Kidney epithelial cell (primary cell): ENCODE measurements at regions not wholly inside any gene's neighbourhood (a gene's known extent, or its start where the extent isn't known, plus 50 kb on each side); places are given as distances from the start of the nearest gene placed in this dataset.

Experiments used
- DNase-seq: peaks from one replicate; pipeline ENCODE4 v3.0.0-alpha.2; 2010; ENCODE audit warnings: low read depth
- H3K27me3 ChIP-seq: 2 replicates; pipeline ENCODE4 v1.6.0; 2011; ENCODE audit warnings: low read length; ENCODE audit not compliant: control insufficient read depth, insufficient read depth
- H3K36me3 ChIP-seq: 2 replicates; pipeline ENCODE4 v1.5.1; 2011; ENCODE audit warnings: low read length; ENCODE audit not compliant: control insufficient read depth, insufficient read depth
- H3K4me3 ChIP-seq: 2 replicates; pipeline ENCODE4 v1.5.1; 2011; ENCODE audit warnings: low read depth, mild to moderate bottlenecking, control low read depth, low read length
- TF ChIP-seq, protein P1 (sequence below): IDR thresholded peaks from 2 replicates; pipeline ENCODE4 v1.5.1; 2011; ENCODE audit warnings: mild to moderate bottlenecking, moderate library complexity, low read length, control low read depth, inconsistent platforms; ENCODE audit not compliant: insufficient read depth, poor library complexity, severe bottlenecking

DNA sequence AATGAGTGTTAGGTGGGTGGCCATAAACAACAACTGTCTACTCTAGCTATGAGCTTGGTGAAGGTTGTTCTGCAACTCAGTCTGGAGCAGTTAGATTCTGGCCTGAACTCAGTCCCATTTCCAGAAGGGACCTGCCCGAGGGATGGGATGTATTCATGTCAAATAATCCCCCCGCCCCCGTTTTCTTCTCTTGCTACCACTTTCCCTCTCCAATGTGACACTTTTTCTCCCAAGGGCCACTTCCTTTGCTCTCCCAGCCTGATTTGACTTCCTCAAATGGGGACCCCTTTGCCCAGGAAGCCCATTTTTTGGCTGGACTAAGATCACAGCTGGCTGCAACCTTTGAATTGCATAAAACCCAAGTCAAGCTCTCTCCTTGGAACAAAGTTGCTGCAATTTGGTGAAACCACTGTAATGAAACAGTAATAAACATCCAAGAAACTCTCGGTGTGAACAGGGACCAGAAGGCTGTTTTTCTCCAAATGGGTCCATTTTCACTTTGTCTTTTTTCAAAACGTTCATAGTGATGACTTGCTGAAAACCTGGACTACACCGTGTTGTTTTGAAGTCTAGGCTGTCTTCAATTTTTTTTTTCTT is 137.2 kb upstream of the GSC start:
- Histone ChIP-seq H3K27me3 (peaks cover 5% of the 10 kb centered on the region), H3K36me3 (no peaks in the 10 kb centered on the region), H3K4me3 (no peak overlapping the region)
- TF ChIP-seq, protein P1, sequence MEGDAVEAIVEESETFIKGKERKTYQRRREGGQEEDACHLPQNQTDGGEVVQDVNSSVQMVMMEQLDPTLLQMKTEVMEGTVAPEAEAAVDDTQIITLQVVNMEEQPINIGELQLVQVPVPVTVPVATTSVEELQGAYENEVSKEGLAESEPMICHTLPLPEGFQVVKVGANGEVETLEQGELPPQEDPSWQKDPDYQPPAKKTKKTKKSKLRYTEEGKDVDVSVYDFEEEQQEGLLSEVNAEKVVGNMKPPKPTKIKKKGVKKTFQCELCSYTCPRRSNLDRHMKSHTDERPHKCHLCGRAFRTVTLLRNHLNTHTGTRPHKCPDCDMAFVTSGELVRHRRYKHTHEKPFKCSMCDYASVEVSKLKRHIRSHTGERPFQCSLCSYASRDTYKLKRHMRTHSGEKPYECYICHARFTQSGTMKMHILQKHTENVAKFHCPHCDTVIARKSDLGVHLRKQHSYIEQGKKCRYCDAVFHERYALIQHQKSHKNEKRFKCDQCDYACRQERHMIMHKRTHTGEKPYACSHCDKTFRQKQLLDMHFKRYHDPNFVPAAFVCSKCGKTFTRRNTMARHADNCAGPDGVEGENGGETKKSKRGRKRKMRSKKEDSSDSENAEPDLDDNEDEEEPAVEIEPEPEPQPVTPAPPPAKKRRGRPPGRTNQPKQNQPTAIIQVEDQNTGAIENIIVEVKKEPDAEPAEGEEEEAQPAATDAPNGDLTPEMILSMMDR = no peak
- DNase-seq = no peak

GRCh38 chr14:94906577-94906976 is 136.7 kb upstream of the GSC start:
- TF ChIP-seq, protein P1 = no peak
- DNase-seq = no peak
- no peak overlapping the region for H3K4me3 ChIP-seq
- H3K27me3 ChIP-seq = peaks cover 5% of the 10 kb centered on the region
- H3K36me3 ChIP-seq = no peaks in the 10 kb centered on the region

GRCh38 chr14:94904636-94905035 is 134.7 kb upstream of the GSC start:
- TF ChIP-seq, protein P1 = no peak
- Histone ChIP-seq H3K4me3 (no peak overlapping the region), H3K27me3 (peaks cover 5% of the 10 kb centered on the region), H3K36me3 (no peaks in the 10 kb centered on the region)
- no peak for DNase-seq

DNA sequence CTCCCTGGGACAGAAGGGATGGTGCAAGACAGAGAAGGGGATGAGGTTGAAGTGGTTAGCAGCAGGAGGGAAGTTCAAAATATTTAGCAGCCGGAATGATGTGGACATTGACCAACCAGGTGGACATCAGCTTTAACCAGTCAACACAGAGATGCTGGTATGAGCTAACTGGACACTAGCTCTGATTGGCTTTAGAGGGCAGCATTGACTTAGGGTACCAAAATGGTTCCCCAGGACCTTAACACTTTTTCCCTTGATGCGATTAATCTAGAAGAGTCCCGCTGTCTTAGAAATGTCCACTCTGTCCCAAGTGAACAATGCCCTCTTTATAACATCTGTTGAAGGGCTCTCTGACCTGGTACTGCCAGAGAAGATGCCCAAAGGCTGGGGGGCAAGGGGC is 134.0 kb upstream of the GSC start:
- TF ChIP-seq, protein P1 = no peak
- no peaks in the 10 kb centered on the region for H3K36me3 ChIP-seq
- DNase-seq = no peak

DNA sequence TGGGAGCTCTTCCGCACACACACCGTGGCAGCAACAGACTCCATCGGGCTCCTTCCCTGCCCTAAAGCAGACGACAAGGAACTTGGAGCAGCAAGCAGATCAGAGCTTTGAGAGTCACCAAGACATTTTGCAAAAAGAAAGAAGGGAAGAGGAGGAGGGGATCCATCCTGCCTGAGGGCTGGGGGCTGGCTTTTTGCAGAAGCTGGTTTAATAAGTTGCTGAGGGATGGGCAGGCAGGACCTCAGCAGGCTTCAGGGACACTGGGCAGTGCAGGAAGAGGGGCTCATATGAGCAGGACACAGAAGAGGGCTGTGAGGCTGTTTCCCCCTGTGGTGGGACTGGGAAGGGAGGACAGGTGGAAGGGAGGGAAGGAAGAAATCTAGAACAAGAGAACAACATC is 133.4 kb upstream of the GSC start:
- no peak for DNase-seq
- TF ChIP-seq, protein P1 = no peak
- Histone ChIP-seq H3K36me3 (no peaks in the 10 kb centered on the region), H3K27me3 (peaks cover 3% of the 10 kb centered on the region), H3K4me3 (no peak overlapping the region)

More for the DNA sequence above, 134.0 kb upstream of the GSC start:
- H3K27me3 ChIP-seq = peaks cover 5% of the 10 kb centered on the region
- H3K4me3 ChIP-seq = no peak overlapping the region

- Histone ChIP-seq H3K27me3 (no peaks in the 10 kb centered on the region), H3K36me3 (no peaks in the 10 kb centered on the region), H3K4me3 (no peak overlapping the region)
- DNase-seq = no peak
- TF ChIP-seq, protein P1 = no peak
These were observed 127.6 kb upstream of the GSC start for GRCh38 chr14:94897561-94897960.
